ENCODE measurements at regions not wholly inside any gene's neighbourhood (a gene's known extent, or its start where the extent isn't known, plus 50 kb on each side); places are given as distances from the start of the nearest gene placed in this dataset.

DNA sequence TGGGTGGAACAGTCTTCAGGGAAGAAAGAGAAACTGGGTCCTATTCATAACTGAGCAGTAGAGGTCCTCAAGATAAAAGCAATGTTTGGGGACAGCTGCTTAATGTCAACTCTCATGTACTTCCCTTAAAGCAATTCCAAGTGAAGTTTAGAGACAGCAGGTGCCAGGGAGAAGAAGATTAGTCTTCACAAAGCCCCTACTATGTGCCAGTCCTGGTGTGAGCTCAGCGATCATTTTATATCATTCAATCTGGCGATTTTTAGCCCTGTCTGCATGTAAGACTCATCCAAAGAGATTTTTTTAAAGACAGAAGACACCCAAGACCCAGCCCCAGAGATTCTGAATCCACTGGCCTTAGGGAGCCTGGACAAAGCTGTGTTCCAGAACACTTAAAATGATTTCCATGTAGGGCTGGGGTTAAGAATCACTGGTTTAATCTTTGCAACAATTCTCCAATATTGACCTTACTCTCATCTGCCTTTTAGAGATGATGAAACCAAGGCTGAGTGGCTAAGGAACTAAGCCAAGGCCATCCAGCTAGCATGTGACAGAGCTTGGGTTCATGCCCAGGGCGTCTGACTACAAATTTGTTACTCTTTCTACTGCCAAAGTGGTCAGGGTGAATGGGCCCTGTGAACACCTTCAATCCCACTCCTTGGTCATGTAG lies 404.5 kb upstream of the TBX3 start:
- TF ChIP-seq, protein P1, sequence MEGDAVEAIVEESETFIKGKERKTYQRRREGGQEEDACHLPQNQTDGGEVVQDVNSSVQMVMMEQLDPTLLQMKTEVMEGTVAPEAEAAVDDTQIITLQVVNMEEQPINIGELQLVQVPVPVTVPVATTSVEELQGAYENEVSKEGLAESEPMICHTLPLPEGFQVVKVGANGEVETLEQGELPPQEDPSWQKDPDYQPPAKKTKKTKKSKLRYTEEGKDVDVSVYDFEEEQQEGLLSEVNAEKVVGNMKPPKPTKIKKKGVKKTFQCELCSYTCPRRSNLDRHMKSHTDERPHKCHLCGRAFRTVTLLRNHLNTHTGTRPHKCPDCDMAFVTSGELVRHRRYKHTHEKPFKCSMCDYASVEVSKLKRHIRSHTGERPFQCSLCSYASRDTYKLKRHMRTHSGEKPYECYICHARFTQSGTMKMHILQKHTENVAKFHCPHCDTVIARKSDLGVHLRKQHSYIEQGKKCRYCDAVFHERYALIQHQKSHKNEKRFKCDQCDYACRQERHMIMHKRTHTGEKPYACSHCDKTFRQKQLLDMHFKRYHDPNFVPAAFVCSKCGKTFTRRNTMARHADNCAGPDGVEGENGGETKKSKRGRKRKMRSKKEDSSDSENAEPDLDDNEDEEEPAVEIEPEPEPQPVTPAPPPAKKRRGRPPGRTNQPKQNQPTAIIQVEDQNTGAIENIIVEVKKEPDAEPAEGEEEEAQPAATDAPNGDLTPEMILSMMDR (conservative IDR thresholded peaks at IDR 0.05 in 1 of 2, IDR thresholded peaks at IDR 0.05 in 1 of 2; ENCODE audit: low read depth in 1 of 2, low read length in 2 of 2) = no peak
- TF ChIP-seq EZH2 (IDR thresholded peaks at IDR 0.05; ENCODE audit: low read length, missing control alignments) = no peak

Measured in fibroblast of lung (primary cell).